ENCODE measurements at regions not wholly inside any gene's neighbourhood (a gene's known extent, or its start where the extent isn't known, plus 50 kb on each side); places are given as distances from the start of the nearest gene placed in this dataset.
"Not testable (repeated sequence)": the region's sequence is repeated elsewhere in the genome, so short reads cannot be mapped to it uniquely, and the experiment has no call there.

DNA sequence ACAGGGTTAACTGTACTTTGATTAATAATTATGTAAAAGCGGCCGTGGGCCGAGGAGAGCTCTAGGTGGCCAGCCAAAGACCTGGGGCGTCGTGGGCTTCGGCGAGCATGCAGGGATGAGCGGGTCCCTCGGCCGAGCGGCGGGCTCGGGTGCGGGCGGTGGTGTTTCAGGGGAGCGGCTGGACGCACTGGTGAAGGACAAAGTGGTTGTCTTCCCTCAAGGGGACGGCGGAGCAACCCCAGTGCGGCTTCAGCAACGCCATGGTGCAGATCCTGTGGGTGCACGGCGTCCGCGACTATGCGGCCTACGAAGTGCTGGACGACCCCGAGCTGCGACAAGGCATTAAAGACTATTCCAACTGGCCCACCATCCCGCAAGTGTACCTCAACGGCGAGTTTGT lies 103.0 kb upstream of the C1GALT1C1 start:
- Mint-ChIP-seq H3K4me1 (no peaks in the 10 kb centered on the region), H3K9me3 (peaks cover 52% of the 10 kb centered on the region), H3K27me3 (ENCODE audit: insufficient read depth) (no peaks in the 10 kb centered on the region), H3K4me3 (no peak overlapping the region), H3K36me3 (ENCODE audit: low read depth) (no peaks in the 10 kb centered on the region), H3K27ac (no peak overlapping the region)
- no peaks in the 10 kb centered on the region for H3K9me3 ChIP-seq (ENCODE audit: control insufficient read depth, low read length)
- no peak for DNase-seq
- H3K9ac ChIP-seq (ENCODE audit: extremely low read depth, low read length, poor library complexity, severe bottlenecking) = no peak overlapping the region
- no peak overlapping the region for H3K27ac ChIP-seq (ENCODE audit: low read depth, low read length)
- H3K36me3 ChIP-seq (ENCODE audit: control insufficient read depth, insufficient read depth, low read length) = no peaks in the 10 kb centered on the region
- TF ChIP-seq, protein P1, sequence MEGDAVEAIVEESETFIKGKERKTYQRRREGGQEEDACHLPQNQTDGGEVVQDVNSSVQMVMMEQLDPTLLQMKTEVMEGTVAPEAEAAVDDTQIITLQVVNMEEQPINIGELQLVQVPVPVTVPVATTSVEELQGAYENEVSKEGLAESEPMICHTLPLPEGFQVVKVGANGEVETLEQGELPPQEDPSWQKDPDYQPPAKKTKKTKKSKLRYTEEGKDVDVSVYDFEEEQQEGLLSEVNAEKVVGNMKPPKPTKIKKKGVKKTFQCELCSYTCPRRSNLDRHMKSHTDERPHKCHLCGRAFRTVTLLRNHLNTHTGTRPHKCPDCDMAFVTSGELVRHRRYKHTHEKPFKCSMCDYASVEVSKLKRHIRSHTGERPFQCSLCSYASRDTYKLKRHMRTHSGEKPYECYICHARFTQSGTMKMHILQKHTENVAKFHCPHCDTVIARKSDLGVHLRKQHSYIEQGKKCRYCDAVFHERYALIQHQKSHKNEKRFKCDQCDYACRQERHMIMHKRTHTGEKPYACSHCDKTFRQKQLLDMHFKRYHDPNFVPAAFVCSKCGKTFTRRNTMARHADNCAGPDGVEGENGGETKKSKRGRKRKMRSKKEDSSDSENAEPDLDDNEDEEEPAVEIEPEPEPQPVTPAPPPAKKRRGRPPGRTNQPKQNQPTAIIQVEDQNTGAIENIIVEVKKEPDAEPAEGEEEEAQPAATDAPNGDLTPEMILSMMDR (conservative IDR thresholded peaks at IDR 0.05) = no peak
- no peaks in the 10 kb centered on the region for H3K27me3 ChIP-seq (ENCODE audit: control insufficient read depth, insufficient read depth, low read length, poor library complexity, severe bottlenecking)
- WGBS, 2 experiments (ENCODE audit: insufficient coverage in 1 of 2, insufficient read length in 1 of 2) = 92 to 97% methylated on average over 14 to 33 of the region's 33 CpGs
- no peaks in the 10 kb centered on the region for H3K4me1 ChIP-seq (ENCODE audit: control insufficient read depth, insufficient read depth, low read length)
- H3K4me3 ChIP-seq (ENCODE audit: low read length) = no peak overlapping the region

DNA sequence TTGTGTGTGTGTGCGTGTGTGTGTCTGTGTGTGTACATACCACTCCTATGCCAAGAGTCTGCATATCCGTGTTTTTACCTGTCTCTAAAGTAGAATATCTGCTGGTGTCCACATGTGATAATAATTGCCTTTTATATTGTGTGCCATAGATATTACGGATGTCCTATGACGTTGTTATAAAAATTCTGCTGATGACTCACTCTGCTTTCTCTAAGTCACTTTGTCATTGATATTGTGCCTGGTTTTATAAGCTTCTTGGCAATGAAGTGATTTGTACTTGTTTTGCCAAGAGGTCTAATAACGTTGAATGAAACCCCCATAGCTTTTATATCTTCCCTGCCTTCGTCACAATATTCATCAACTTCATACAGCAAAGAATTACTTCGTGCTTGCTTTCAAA lies 102.6 kb upstream of the C1GALT1C1 start:
- H3K9me3 ChIP-seq (ENCODE audit: control insufficient read depth, low read length) = no peaks in the 10 kb centered on the region
- H3K27me3 Mint-ChIP-seq (ENCODE audit: insufficient read depth) = no peaks in the 10 kb centered on the region
- H3K36me3 Mint-ChIP-seq (ENCODE audit: low read depth) = no peaks in the 10 kb centered on the region
- H3K27ac Mint-ChIP-seq = no peak overlapping the region
- no peak overlapping the region for H3K9ac ChIP-seq (ENCODE audit: extremely low read depth, low read length, poor library complexity, severe bottlenecking)
- H3K36me3 ChIP-seq (ENCODE audit: control insufficient read depth, insufficient read depth, low read length) = no peaks in the 10 kb centered on the region
- TF ChIP-seq, protein P1 (conservative IDR thresholded peaks at IDR 0.05) = no peak
- H3K9me3 Mint-ChIP-seq = peaks cover 50% of the 10 kb centered on the region
- no peak overlapping the region for H3K4me3 ChIP-seq (ENCODE audit: low read length)
- H3K4me3 Mint-ChIP-seq = no peak overlapping the region
- 95% methylated on average over 6 of the region's 7 CpGs; no CpG with 5 or more reads in 1 of the 2 experiments for WGBS, 2 experiments (ENCODE audit: insufficient coverage in 1 of 2, insufficient read length in 1 of 2)
- H3K4me1 ChIP-seq (ENCODE audit: control insufficient read depth, insufficient read depth, low read length) = no peaks in the 10 kb centered on the region
- no peak overlapping the region for H3K27ac ChIP-seq (ENCODE audit: low read depth, low read length)
- H3K27me3 ChIP-seq (ENCODE audit: control insufficient read depth, insufficient read depth, low read length, poor library complexity, severe bottlenecking) = no peaks in the 10 kb centered on the region
- no peaks in the 10 kb centered on the region for H3K4me1 Mint-ChIP-seq
- DNase-seq = no peak

DNA sequence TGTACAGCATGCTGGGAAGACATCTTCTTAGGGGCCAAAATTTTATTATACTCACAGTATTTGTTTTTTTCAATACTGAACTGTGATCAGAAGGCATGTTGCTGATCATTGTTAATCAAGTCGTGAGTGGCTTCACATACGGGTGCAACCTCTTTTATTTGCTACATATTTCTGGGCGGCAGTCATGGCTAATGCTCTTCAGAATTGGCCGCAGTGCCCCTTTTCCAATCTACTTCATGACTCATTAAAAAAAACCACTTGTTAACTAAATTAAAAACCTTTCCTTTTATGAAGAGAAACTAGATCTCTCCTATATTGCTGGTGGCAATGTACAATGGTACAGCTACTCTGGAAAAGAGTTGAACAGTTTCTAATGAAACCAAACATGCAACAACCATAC lies 101.5 kb upstream of the C1GALT1C1 start:
- H3K27me3 ChIP-seq (ENCODE audit: control insufficient read depth, insufficient read depth, low read length, poor library complexity, severe bottlenecking) = no peaks in the 10 kb centered on the region

DNA sequence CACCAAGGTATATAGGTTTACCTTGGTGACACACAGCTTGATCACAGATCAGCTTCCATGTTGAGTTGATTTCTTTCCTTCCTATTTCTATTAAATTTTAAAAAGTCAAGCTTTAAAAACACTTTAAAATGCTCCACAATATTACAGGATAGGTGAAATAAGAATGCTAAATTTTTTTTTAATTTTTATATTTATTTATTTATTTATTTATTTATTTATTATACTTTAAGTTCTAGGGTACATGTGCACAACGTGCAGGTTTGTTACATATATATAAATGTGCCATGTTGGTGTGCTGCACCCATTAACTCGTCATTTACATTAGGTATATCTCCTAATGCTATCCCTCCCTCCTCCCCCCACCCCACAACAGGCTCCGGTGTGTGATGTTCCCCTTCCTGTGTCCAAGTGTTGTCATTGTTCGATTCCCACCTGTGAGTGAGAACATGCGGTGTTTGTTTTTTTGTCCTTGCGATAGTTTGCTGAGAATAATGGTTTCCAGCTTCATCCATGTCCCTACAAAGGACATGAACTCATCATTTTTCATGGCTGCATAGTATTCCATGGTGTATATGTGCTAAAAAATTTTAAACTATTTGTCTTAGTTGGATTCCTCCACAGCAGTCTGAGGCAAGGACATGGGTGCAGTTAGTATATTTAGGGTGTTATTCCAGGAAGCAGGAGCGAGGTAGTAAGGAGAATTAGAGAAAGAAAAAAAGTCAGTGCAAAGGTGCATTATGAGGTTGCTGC lies 99.8 kb upstream of the C1GALT1C1 start:
- DNase-seq; H3K27ac Mint-ChIP-seq; H3K27ac ChIP-seq (ENCODE audit: low read depth, low read length); H3K9ac ChIP-seq (ENCODE audit: extremely low read depth, low read length, poor library complexity, severe bottlenecking); H3K27me3 Mint-ChIP-seq (ENCODE audit: insufficient read depth); H3K4me1 ChIP-seq (ENCODE audit: control insufficient read depth, insufficient read depth, low read length); H3K9me3 ChIP-seq (ENCODE audit: control insufficient read depth, low read length); H3K4me3 ChIP-seq (ENCODE audit: low read length); H3K4me3 Mint-ChIP-seq; H3K4me1 Mint-ChIP-seq; H3K36me3 Mint-ChIP-seq (ENCODE audit: low read depth); H3K36me3 ChIP-seq (ENCODE audit: control insufficient read depth, insufficient read depth, low read length); H3K27me3 ChIP-seq (ENCODE audit: control insufficient read depth, insufficient read depth, low read length, poor library complexity, severe bottlenecking): not testable (repeated sequence)
- peaks cover 59% of the 10 kb centered on the region for H3K9me3 Mint-ChIP-seq
- WGBS, 2 experiments (ENCODE audit: insufficient coverage in 1 of 2, insufficient read length in 1 of 2) = 83% methylated on average over 3 of the region's 7 CpGs; no CpG with 5 or more reads in 1 of the 2 experiments

More for the DNA sequence above, 101.5 kb upstream of the C1GALT1C1 start:
- Histone ChIP-seq H3K9ac (ENCODE audit: extremely low read depth, low read length, poor library complexity, severe bottlenecking) (no peak overlapping the region), H3K27ac (ENCODE audit: low read depth, low read length) (no peak overlapping the region), H3K9me3 (ENCODE audit: control insufficient read depth, low read length) (no peaks in the 10 kb centered on the region), H3K4me3 (ENCODE audit: low read length) (no peak overlapping the region), H3K36me3 (ENCODE audit: control insufficient read depth, insufficient read depth, low read length) (no peaks in the 10 kb centered on the region), H3K4me1 (ENCODE audit: control insufficient read depth, insufficient read depth, low read length) (no peaks in the 10 kb centered on the region)
- DNase-seq = no peak
- Mint-ChIP-seq H3K36me3 (ENCODE audit: low read depth) (no peaks in the 10 kb centered on the region), H3K4me1 (no peaks in the 10 kb centered on the region), H3K9me3 (peaks cover 48% of the 10 kb centered on the region), H3K4me3 (no peak overlapping the region), H3K27ac (no peak overlapping the region), H3K27me3 (ENCODE audit: insufficient read depth) (no peaks in the 10 kb centered on the region)
- TF ChIP-seq, protein P1 (conservative IDR thresholded peaks at IDR 0.05) = no peak
- WGBS, 2 experiments (ENCODE audit: insufficient coverage in 1 of 2, insufficient read length in 1 of 2) = 40 to 71% methylated on average over 1 to 4 of the region's 4 CpGs

Measured in endodermal cell (in vitro differentiated cells).